WTC11 (cell line): ENCODE measurements at regions not wholly inside any gene's neighbourhood (a gene's known extent, or its start where the extent isn't known, plus 50 kb on each side); places are given as distances from the start of the nearest gene placed in this dataset.

Experiments used
- ATF1 ChIP-seq: sonication (generic); formaldehyde crosslinking; IDR thresholded peaks from 2 replicates; pipeline ENCODE4 v1.8.1; 2023; ENCODE audit warnings: mild to moderate bottlenecking, moderate library complexity, missing genetic modification reagents
- ATF3 ChIP-seq: sonication (generic); formaldehyde crosslinking; conservative IDR thresholded peaks from 2 replicates; pipeline ENCODE4 v1.8.1; 2022; ENCODE audit warnings: mild to moderate bottlenecking, missing genetic modification reagents
- EMX1 ChIP-seq: fragments of 250-450 bp; sonication (Bioruptor Pico); IDR thresholded peaks from 2 replicates; pipeline ENCODE4 v1.8.0; 2021; ENCODE audit warnings: mild to moderate bottlenecking
- HMGXB4 ChIP-seq: sonication (generic); formaldehyde crosslinking; IDR thresholded peaks from 2 replicates; pipeline ENCODE4 v1.8.1; 2023; ENCODE audit warnings: mild to moderate bottlenecking, moderate library complexity, missing genetic modification reagents
- KAT7 ChIP-seq: sonication (generic); formaldehyde crosslinking; IDR thresholded peaks from 2 replicates; pipeline ENCODE4 v1.8.1; 2023; ENCODE audit warnings: missing genetic modification reagents, mild to moderate bottlenecking, borderline replicate concordance
- SP1 ChIP-seq: sonication (generic); formaldehyde crosslinking; conservative IDR thresholded peaks from 2 replicates; pipeline ENCODE4 v1.8.1; 2022; ENCODE audit warnings: missing genetic modification reagents
- ZBTB21 ChIP-seq: sonication (generic); formaldehyde crosslinking; IDR thresholded peaks from 2 replicates; pipeline ENCODE4 v1.8.1; 2023; ENCODE audit warnings: mild to moderate bottlenecking, missing genetic modification reagents, borderline replicate concordance
- ZNF138 ChIP-seq: sonication (generic); formaldehyde crosslinking; conservative IDR thresholded peaks from 2 replicates; pipeline ENCODE4 v1.8.1; 2022; ENCODE audit warnings: mild to moderate bottlenecking, moderate library complexity, missing genetic modification reagents
- TF ChIP-seq, protein P1 (sequence below): fragments of 200-600 bp; IDR thresholded peaks from 2 replicates; pipeline ENCODE4 v1.8.0; 2022; ENCODE audit warnings: antibody characterized with exemption
- TF ChIP-seq, protein P2 (sequence below): sonication (generic); formaldehyde crosslinking; IDR thresholded peaks from 2 replicates; pipeline ENCODE4 v1.8.1; 2022; ENCODE audit warnings: mild to moderate bottlenecking, moderate library complexity, missing genetic modification reagents
- TF ChIP-seq, protein P3 (sequence below): sonication (generic); formaldehyde crosslinking; IDR thresholded peaks from 2 replicates; pipeline ENCODE4 v1.8.0; 2022; ENCODE audit warnings: mild to moderate bottlenecking, missing genetic modification reagents
- TF ChIP-seq, protein P4 (sequence below): sonication (generic); formaldehyde crosslinking; IDR thresholded peaks from 2 replicates; pipeline ENCODE4 v1.8.1; 2022; ENCODE audit warnings: low read depth, missing genetic modification reagents, borderline replicate concordance

DNA sequence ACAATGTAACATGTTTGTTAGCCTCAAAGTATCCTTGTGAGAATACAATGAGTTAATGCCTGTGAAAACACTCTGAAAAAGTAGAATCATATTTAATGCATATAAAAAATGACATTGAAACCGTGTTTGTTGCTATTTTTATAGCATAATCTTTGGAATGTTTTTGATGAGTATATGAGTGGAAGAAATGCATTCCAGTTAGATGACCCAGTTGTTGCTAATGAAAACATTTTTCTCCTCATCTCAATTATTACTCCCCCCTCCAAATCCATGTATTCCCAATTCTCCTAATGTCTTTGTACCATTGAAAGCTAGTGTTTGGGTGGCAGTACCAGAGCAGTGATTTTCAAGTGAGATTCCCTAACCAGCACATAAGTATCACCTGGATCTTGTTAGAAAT lies 67.1 kb upstream of the DSEL start:
- no peak for TF ChIP-seq SP1 (CRISPR knock-in tag)
- TF ChIP-seq, protein P1, sequence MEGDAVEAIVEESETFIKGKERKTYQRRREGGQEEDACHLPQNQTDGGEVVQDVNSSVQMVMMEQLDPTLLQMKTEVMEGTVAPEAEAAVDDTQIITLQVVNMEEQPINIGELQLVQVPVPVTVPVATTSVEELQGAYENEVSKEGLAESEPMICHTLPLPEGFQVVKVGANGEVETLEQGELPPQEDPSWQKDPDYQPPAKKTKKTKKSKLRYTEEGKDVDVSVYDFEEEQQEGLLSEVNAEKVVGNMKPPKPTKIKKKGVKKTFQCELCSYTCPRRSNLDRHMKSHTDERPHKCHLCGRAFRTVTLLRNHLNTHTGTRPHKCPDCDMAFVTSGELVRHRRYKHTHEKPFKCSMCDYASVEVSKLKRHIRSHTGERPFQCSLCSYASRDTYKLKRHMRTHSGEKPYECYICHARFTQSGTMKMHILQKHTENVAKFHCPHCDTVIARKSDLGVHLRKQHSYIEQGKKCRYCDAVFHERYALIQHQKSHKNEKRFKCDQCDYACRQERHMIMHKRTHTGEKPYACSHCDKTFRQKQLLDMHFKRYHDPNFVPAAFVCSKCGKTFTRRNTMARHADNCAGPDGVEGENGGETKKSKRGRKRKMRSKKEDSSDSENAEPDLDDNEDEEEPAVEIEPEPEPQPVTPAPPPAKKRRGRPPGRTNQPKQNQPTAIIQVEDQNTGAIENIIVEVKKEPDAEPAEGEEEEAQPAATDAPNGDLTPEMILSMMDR, result no peak
- TF ChIP-seq, protein P2, sequence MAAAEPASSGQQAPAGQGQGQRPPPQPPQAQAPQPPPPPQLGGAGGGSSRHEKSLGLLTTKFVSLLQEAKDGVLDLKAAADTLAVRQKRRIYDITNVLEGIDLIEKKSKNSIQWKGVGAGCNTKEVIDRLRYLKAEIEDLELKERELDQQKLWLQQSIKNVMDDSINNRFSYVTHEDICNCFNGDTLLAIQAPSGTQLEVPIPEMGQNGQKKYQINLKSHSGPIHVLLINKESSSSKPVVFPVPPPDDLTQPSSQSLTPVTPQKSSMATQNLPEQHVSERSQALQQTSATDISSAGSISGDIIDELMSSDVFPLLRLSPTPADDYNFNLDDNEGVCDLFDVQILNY (CRISPR knock-in tag), result no peak
- no peak for TF ChIP-seq EMX1 (CRISPR knock-in tag)
- no peak for TF ChIP-seq KAT7 (CRISPR knock-in tag)
- TF ChIP-seq HMGXB4 (CRISPR knock-in tag), result no peak
- no peak for TF ChIP-seq ATF3 (CRISPR knock-in tag)
- no peak for TF ChIP-seq ATF1 (CRISPR knock-in tag)
- no peak for TF ChIP-seq ZNF138
- TF ChIP-seq, protein P3, sequence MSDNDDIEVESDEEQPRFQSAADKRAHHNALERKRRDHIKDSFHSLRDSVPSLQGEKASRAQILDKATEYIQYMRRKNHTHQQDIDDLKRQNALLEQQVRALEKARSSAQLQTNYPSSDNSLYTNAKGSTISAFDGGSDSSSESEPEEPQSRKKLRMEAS (CRISPR knock-in tag), result no peak
- no peak for TF ChIP-seq ZBTB21 (CRISPR knock-in tag)
- TF ChIP-seq, protein P4, sequence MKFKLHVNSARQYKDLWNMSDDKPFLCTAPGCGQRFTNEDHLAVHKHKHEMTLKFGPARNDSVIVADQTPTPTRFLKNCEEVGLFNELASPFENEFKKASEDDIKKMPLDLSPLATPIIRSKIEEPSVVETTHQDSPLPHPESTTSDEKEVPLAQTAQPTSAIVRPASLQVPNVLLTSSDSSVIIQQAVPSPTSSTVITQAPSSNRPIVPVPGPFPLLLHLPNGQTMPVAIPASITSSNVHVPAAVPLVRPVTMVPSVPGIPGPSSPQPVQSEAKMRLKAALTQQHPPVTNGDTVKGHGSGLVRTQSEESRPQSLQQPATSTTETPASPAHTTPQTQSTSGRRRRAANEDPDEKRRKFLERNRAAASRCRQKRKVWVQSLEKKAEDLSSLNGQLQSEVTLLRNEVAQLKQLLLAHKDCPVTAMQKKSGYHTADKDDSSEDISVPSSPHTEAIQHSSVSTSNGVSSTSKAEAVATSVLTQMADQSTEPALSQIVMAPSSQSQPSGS (CRISPR knock-in tag), result no peak
